Fibroblast of villous mesenchyme (primary cell): ENCODE measurements at regions not wholly inside any gene's neighbourhood (a gene's known extent, or its start where the extent isn't known, plus 50 kb on each side); places are given as distances from the start of the nearest gene placed in this dataset.
A peak's percentile ranks its signal among the peaks of the same experiment; 100 is the strongest.

Source experiments
- DNase-seq: peaks from one replicate; pipeline ENCODE4 v3.0.0-alpha.2; 2010; ENCODE audit warnings: low read depth
- H3K4me3 ChIP-seq: 2 replicates; pipeline ENCODE4 v1.5.1; 2011; ENCODE audit warnings: low read depth, mild to moderate bottlenecking, low read length
- TF ChIP-seq, protein P1 (sequence below): IDR thresholded peaks from 2 replicates; pipeline ENCODE4 v1.5.1; 2012; ENCODE audit warnings: low read depth, mild to moderate bottlenecking, low read length; ENCODE audit not compliant: insufficient read depth

DNA sequence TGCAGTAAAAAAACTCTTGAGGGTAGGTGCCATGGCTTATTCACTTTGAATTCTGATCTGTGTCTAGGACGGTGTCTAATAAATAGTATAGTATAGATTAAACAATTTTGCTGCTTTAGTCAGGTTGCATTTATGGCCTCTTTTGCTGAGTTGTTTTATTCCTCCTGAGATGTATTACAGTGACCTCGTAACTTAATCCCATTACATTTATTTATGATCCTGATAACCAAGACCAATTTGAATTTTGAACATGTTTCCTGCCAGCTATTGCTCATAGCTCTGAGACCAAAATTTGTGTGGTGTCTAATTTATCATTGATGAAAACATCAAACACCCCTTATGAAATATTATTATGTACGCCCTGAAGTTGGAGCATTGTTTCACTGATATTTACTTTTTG, 381.9 kb upstream of the SEMA3C start:
- DNase-seq: peak; percentile 52
- TF ChIP-seq, protein P1, sequence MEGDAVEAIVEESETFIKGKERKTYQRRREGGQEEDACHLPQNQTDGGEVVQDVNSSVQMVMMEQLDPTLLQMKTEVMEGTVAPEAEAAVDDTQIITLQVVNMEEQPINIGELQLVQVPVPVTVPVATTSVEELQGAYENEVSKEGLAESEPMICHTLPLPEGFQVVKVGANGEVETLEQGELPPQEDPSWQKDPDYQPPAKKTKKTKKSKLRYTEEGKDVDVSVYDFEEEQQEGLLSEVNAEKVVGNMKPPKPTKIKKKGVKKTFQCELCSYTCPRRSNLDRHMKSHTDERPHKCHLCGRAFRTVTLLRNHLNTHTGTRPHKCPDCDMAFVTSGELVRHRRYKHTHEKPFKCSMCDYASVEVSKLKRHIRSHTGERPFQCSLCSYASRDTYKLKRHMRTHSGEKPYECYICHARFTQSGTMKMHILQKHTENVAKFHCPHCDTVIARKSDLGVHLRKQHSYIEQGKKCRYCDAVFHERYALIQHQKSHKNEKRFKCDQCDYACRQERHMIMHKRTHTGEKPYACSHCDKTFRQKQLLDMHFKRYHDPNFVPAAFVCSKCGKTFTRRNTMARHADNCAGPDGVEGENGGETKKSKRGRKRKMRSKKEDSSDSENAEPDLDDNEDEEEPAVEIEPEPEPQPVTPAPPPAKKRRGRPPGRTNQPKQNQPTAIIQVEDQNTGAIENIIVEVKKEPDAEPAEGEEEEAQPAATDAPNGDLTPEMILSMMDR: no peak
- H3K4me3 ChIP-seq: no peak overlapping the region

DNA sequence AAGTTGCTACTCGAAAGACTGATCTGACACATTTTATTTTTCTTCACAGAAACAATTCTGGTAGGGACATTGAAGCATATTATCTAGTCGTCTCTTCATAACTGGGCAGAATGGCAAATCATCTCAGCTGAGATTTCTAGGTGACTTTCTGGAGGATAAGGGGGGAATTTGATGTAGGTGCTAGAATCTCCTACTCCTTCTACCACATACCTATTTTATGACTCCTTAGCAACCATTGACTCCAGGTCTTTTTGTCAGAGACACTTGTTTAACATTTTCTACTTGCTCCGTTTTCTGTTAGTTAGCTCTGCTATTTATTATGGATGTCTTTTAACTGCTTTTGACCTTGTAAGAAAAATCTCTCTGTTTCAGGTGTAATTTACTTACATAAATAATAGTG, 380.9 kb upstream of the SEMA3C start:
- TF ChIP-seq, protein P1: no peak
- no peak overlapping the region for H3K4me3 ChIP-seq
- DNase-seq: no peak

DNA sequence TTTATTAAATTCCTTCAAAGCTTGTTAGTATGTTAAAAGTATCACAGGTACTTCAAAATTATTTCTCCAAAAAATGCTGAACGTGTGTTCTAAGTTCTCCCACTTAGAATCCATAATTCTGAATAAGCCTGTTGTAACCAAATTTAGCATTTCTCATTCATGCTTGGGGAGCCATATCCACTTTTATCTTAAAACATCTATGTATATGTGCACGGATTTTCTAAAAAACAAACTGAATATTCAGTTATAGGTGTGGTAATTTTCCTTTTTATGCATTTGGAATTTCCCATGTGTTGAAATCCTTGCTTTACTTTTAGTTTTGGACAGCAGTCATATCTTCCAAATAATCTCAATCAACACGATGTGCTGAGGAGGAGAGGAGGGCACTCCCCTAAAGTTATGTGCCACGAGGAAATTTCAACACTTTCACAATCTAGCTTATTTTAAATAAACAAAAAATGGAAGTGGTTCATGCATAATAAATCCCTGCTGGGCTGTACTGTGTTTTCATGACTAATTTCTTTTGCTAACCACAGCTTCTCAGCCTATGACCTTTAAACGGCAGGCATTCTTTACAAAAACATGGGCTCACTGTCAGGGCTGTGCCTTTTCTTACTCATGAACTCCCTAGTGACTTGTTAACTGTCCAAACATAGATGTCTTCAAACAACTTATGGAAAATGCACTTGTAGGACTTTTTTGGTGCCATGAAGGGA, 380.3 kb upstream of the SEMA3C start:
- peak; percentile 99 for DNase-seq
- H3K4me3 ChIP-seq: no peak overlapping the region
- TF ChIP-seq, protein P1: no peak

DNA sequence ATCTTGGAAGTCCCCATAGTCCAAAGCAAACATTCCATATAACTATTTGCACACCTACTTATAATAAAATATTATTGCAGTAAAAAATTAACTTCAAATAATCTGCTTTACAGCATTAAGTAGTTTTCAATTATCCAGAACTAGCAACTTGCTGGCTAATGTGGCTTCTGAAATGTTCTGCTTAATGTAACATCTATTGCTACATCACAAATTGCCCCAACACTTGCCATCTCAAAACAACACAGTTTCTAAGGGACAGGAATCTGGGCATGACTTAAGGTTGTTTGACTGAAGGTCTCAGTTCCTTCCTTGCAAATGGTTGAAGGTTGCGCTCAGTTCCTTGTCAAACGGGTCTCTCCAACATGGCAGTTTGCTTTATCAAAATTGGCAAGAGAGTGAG, 378.5 kb upstream of the SEMA3C start:
- DNase-seq: peak; percentile 25
- TF ChIP-seq, protein P1: no peak
- no peak overlapping the region for H3K4me3 ChIP-seq

DNA sequence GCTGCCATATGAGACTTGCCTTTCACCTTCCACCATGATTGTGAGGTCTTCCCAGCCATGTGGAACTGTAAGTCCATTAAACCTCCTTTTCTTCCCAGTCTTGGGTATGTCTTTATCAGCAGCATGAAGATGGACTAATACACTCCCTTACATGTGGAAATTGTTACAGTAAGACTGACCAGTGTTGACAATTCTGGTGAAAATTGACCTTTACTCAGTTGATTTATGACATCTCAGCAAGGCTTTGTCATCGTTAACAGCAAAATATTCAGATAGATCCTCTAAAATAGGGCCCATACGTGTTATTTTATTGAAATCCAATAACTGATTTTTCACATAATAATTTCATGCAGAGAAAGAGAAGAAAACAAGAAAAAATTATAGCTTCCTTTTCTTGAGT, 377.9 kb upstream of the SEMA3C start:
- no peak overlapping the region for H3K4me3 ChIP-seq
- TF ChIP-seq, protein P1: no peak
- DNase-seq: no peak

DNA sequence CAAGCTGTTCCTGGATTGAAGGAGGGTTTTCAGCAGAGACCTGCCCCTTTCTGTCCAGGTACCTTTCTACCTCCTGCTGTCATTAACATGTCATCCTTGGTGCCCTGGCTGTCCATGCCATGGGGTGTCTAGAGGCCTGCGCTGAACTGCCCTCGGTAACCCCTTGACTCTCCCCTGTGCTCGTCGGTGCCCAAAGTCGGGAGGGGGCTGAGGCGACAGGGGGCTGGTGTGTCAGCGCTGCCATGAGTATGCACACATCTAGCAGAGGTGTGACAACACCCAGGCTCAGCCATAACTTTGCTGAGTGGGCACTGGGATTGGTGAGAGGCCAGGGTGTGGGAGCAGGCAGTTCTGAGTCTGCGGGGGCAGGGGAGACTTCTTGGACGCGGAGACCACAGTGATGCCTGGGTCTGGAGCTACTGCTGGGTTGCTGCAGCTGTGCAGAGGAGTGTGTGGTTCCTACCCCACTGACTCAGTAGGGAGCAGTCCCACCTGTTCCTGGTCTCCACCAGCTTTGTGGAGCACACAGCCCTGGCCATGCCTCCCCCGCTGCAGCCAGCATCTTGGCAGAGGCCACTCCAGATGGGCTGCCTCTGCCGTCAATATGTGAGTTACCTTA, 376.2 kb upstream of the SEMA3C start:
- no peak overlapping the region for H3K4me3 ChIP-seq
- TF ChIP-seq, protein P1: no peak
- DNase-seq: no peak
